SK-N-SH (cell line): ENCODE measurements at regions not wholly inside any gene's neighbourhood (a gene's known extent, or its start where the extent isn't known, plus 50 kb on each side); places are given as distances from the start of the nearest gene placed in this dataset.

Source experiments
- CTCF ChIA-PET: fragments of 300-600, 350-600 bp; formaldehyde crosslinking; extraction: SDS; loops from one replicate; lab custom pipeline; 2021; lab: Yijun Ruan, JAX
- POLR2A ChIA-PET: fragments of 350-600 bp; sonication (Branson Sonifier 250); formaldehyde crosslinking; extraction: SDS; loops from one replicate; lab custom pipeline; 2020; ENCODE audit warnings: antibody characterized with exemption, inconsistent platforms; lab: Yijun Ruan, JAX
- DNase-seq: peaks from one replicate; pipeline ENCODE4 v3.0.0; 2012
- H2AFZ ChIP-seq: fragments of 200-600 bp; sonication (generic); 2 replicates; pipeline ENCODE4 v1.8.1; 2016; ENCODE audit warnings: antibody characterized with exemption, mild to moderate bottlenecking, low read depth
- H3F3A ChIP-seq: fragments of 200-600 bp; sonication (generic); replicated peaks from 2 replicates; pipeline ENCODE3; 2016; ENCODE audit warnings: antibody characterized with exemption, mild to moderate bottlenecking; ENCODE audit not compliant: insufficient read depth
- H3K27ac ChIP-seq, 2 experiments: fragments of 200-500 bp in 1 of 2; fragments of 200-600 bp in 1 of 2; sonication (Bioruptor generic) in 1 of 2; sonication (generic), shearing (Covaris generic) in 1 of 2; 2 replicates each; pipeline versions ENCODE4 v1.5.1 to v1.6.1; 2014 to 2016; ENCODE audit warnings: low read depth in 2 of 2, inconsistent platforms in 1 of 2, low read length in 1 of 2, mild to moderate bottlenecking in 1 of 2, mixed read lengths in 1 of 2
- H3K27me3 ChIP-seq: fragments of 200-600 bp; sonication (generic), shearing (Covaris generic); 2 replicates; pipeline ENCODE4 v1.6.1; 2016; ENCODE audit warnings: mixed run types; ENCODE audit not compliant: insufficient read depth
- H3K36me3 ChIP-seq, 2 experiments: fragments of 200-500 bp in 1 of 2; fragments of 200-600 bp in 1 of 2; sonication (Bioruptor generic) in 1 of 2; sonication (generic) in 1 of 2; replicated peaks in 1 of 2; 2 replicates each; pipeline versions ENCODE3 to v1.5.1; 2014 to 2016; ENCODE audit warnings: low read length in 1 of 2, mild to moderate bottlenecking in 1 of 2; ENCODE audit not compliant: insufficient read depth in 2 of 2, control insufficient read depth in 1 of 2
- H3K4me1 ChIP-seq, 2 experiments: fragments of 200-500 bp in 1 of 2; fragments of 200-600 bp in 1 of 2; sonication (Bioruptor generic) in 1 of 2; sonication (generic), shearing (Covaris generic) in 1 of 2; 2 replicates each; pipeline versions ENCODE4 v1.5.1 to v1.6.1; 2014 to 2016; ENCODE audit warnings: low read depth in 1 of 2, low read length in 1 of 2, mixed run types in 1 of 2; ENCODE audit not compliant: insufficient read depth in 2 of 2, control insufficient read depth in 1 of 2
- H3K4me2 ChIP-seq: fragments of 200-600 bp; sonication (generic), shearing (Covaris generic); 2 replicates; pipeline ENCODE4 v1.6.1; 2017; ENCODE audit warnings: mixed run types
- H3K4me3 ChIP-seq, 2 experiments: fragments of 200-500 bp in 1 of 2; fragments of 200-600 bp in 1 of 2; sonication (Bioruptor generic) in 1 of 2; sonication (generic), shearing (Covaris generic) in 1 of 2; 2 replicates each; pipeline versions ENCODE4 v1.5.1 to v1.8.1; 2014 to 2016; ENCODE audit warnings: low read depth in 2 of 2, inconsistent platforms in 1 of 2, low read length in 1 of 2, mild to moderate bottlenecking in 1 of 2, mixed read lengths in 1 of 2, moderate library complexity in 1 of 2
- H3K79me2 ChIP-seq: fragments of 200-600 bp; sonication (generic); 2 replicates; pipeline ENCODE4 v1.8.1; 2017; ENCODE audit warnings: mild to moderate bottlenecking; ENCODE audit not compliant: insufficient read depth
- H3K9ac ChIP-seq: fragments of 200-600 bp; sonication (generic); 2 replicates; pipeline ENCODE4 v1.6.1; 2017; ENCODE audit warnings: mixed run types
- H3K9me2 ChIP-seq: fragments of 200-600 bp; sonication (generic); 2 replicates; pipeline ENCODE4 v1.6.1; 2017; ENCODE audit warnings: mixed run types
- H3K9me3 ChIP-seq: fragments of 200-600 bp; sonication (generic); 2 replicates; pipeline ENCODE4 v1.6.1; 2017; ENCODE audit warnings: mixed run types, mild to moderate bottlenecking, moderate library complexity
- H4K20me1 ChIP-seq: fragments of 200-600 bp; sonication (generic); 2 replicates; pipeline ENCODE4 v1.6.1; 2017; ENCODE audit warnings: mild to moderate bottlenecking, mixed run types; ENCODE audit not compliant: insufficient read depth
- CHD2 ChIP-seq: fragments of 150-350 bp; IDR thresholded peaks from 2 replicates; pipeline ENCODE4 v1.6.1; 2018; ENCODE audit warnings: low read length; ENCODE audit not compliant: partially characterized antibody
- ELF1 ChIP-seq: IDR thresholded peaks from 2 replicates; pipeline ENCODE4 v1.4.0; 2012
- EP300 ChIP-seq, 2 experiments: IDR thresholded peaks; 2 replicates each; pipeline versions ENCODE4 v1.4.0 to v1.6.1; 2012; ENCODE audit warnings: borderline replicate concordance in 1 of 2, low read depth in 1 of 2, low read length in 1 of 2
- EZH2phosphoT487 ChIP-seq: fragments of 200-600 bp; sonication (generic); IDR thresholded peaks from 2 replicates; pipeline ENCODE4 v1.6.1; 2017; ENCODE audit warnings: low read depth, mixed run types, mild to moderate bottlenecking, antibody characterized with exemption, moderate library complexity, borderline replicate concordance
- FOSL2 ChIP-seq: IDR thresholded peaks from 2 replicates; pipeline ENCODE4 v1.4.0; 2012; ENCODE audit warnings: low read depth, mild to moderate bottlenecking, moderate library complexity, borderline replicate concordance
- FOXJ3 ChIP-seq: sonication (generic); formaldehyde crosslinking; IDR thresholded peaks from 2 replicates; pipeline ENCODE4 v1.5.1; 2020; ENCODE audit warnings: mild to moderate bottlenecking, missing genetic modification reagents
- FOXM1 ChIP-seq: IDR thresholded peaks from 2 replicates; pipeline ENCODE4 v1.4.0; 2012; ENCODE audit warnings: low read depth, mild to moderate bottlenecking
- GATA2 ChIP-seq: sonication (generic); formaldehyde crosslinking; IDR thresholded peaks from 2 replicates; pipeline ENCODE4 v1.5.0; 2020; ENCODE audit warnings: mild to moderate bottlenecking, missing genetic modification reagents
- MEF2A ChIP-seq: IDR thresholded peaks from 2 replicates; pipeline ENCODE4 v1.4.0; 2012; ENCODE audit warnings: low read depth, borderline replicate concordance
- NFIC ChIP-seq: IDR thresholded peaks from 2 replicates; pipeline ENCODE4 v1.4.0; 2012; ENCODE audit warnings: borderline replicate concordance
- RAD21 ChIP-seq: IDR thresholded peaks from 2 replicates; pipeline ENCODE4 v1.6.1; 2012; ENCODE audit warnings: mild to moderate bottlenecking, low read length
- RCOR1 ChIP-seq: fragments of 150-350 bp; IDR thresholded peaks from 2 replicates; pipeline ENCODE4 v1.6.1; 2017; ENCODE audit warnings: antibody characterized with exemption, low read length
- RFX5 ChIP-seq: IDR thresholded peaks from 2 replicates; pipeline ENCODE4 v1.6.1; 2012; ENCODE audit warnings: mild to moderate bottlenecking, improper control_type of control experiment, low read length
- RXRA ChIP-seq: IDR thresholded peaks from 2 replicates; pipeline ENCODE4 v1.4.0; 2012; ENCODE audit warnings: low read depth, mild to moderate bottlenecking, borderline replicate concordance
- SIN3A ChIP-seq: IDR thresholded peaks from 2 replicates; pipeline ENCODE4 v1.6.1; 2012; ENCODE audit warnings: low read depth, mild to moderate bottlenecking, low read length, moderate library complexity, borderline replicate concordance
- SMC3 ChIP-seq: IDR thresholded peaks from 2 replicates; pipeline ENCODE4 v1.6.1; 2012; ENCODE audit warnings: low read depth, low read length, improper control_type of control experiment
- TEAD4 ChIP-seq: IDR thresholded peaks from 2 replicates; pipeline ENCODE4 v1.4.0; 2012; ENCODE audit warnings: mild to moderate bottlenecking, borderline replicate concordance; ENCODE audit not compliant: insufficient read depth
- YY1 ChIP-seq: IDR thresholded peaks from 2 replicates; pipeline ENCODE4 v1.4.0; 2012; ENCODE audit warnings: low read depth, mild to moderate bottlenecking
- WGBS: methylation state at CpG from one replicate; pipeline ENCODE4 v1.1.6; 2017; ENCODE audit warnings: low lambda C conversion rate; 5-methylcytosine and 5-hydroxymethylcytosine counted together
- TF ChIP-seq, protein P1 (sequence below): IDR thresholded peaks from 2 replicates; pipeline ENCODE4 v1.4.0; 2012; ENCODE audit warnings: low read depth
- TF ChIP-seq, protein P2 (sequence below): IDR thresholded peaks from 2 replicates; pipeline ENCODE4 v1.4.0; 2012; ENCODE audit warnings: low read depth, borderline replicate concordance
- TF ChIP-seq, protein P3 (sequence below): fragments of 200-600 bp; sonication (generic); IDR thresholded peaks from 2 replicates; pipeline ENCODE4 v1.6.1; 2017; ENCODE audit warnings: antibody characterized with exemption, mild to moderate bottlenecking, moderate library complexity
- TF ChIP-seq, protein P4 (sequence below): IDR thresholded peaks from 2 replicates; pipeline ENCODE4; 2012

DNA sequence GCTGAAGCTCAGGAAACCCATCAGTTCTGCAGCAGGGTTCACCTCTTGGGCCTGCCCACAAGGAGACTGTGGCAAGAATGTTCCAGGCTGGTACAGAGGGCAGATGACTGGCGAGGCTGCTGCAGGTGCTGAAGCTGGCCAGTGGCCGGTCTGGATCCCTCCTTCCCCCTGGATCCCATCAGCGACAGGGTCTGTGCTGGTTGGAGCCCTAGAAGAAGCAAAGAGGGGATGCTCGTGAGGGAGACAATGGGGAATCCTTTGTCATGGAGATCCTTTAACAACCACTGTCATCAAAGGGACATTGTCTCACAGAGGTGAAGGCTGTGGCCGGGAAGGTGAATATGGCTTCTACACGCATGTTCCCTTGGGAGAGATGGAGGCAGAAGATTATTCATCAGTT, 211.4 kb upstream of the TMEM132C start:
- H3K36me3 ChIP-seq, result no peaks in the 10 kb centered on the region
- no peaks in the 10 kb centered on the region for H4K20me1 ChIP-seq
- no peaks in the 10 kb centered on the region for H3K79me2 ChIP-seq
- no peak for DNase-seq
- WGBS, result 41% methylated on average over 6 of the region's 6 CpGs
- no peaks in the 10 kb centered on the region for H3F3A ChIP-seq
- no peak for TF ChIP-seq SMC3
- no peak for TF ChIP-seq TEAD4
- no peak for TF ChIP-seq EP300 (IDR thresholded peaks at IDR 0.05; ENCODE audit: borderline replicate concordance in 1 of 2, low read depth in 1 of 2, low read length in 1 of 2)
- TF ChIP-seq, protein P1, sequence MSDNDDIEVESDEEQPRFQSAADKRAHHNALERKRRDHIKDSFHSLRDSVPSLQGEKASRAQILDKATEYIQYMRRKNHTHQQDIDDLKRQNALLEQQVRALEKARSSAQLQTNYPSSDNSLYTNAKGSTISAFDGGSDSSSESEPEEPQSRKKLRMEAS, result no peak
- TF ChIP-seq MEF2A, result no peak
- no peak for TF ChIP-seq ELF1
- TF ChIP-seq, all 33 proteins: peak for 0
- Histone ChIP-seq H3K27ac (no peak overlapping the region), H3K9me2 (no peaks in the 10 kb centered on the region), H3K4me3 (no peak overlapping the region), H3K9ac (no peak overlapping the region), H2AFZ (no peak overlapping the region), H3K9me3 (no peaks in the 10 kb centered on the region), H3K4me2 (no peak overlapping the region), H3K27me3 (no peaks in the 10 kb centered on the region), H3K4me1 (no peaks in the 10 kb centered on the region)
- CTCF ChIA-PET, result no interaction called here
- POLR2A ChIA-PET, result no interaction called here

DNA sequence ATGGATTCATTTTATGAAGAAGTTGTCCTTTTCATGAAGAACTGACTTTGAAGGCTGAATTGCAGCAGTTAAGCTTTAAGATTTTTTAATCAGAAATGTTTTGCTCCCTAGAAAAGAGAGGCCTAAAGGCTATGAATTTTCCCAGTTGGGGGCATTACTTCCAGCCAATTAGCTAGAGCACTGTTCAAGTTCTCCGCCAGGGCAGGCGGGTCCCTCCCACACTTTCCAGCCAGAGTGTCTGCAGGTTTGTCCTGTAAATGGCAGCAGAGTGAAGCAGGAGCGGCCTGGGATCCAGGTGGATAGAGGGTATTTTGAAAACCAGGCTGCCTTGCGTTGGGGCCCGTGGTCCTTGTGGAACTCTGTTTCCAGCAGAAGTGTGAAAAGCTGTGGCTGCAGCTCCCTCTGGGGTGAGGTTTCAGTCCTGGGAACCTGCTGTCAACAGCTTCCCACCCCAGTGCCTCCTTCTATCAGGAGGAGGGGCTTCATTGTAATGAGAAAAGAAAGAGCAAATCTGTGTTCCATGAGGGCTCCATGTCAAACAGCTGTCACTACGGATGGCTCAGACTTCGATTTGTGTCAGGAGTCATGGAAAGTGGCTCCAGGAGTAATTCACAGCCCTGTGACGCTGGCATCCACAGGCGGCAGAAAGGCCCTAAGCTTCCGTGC, 210.7 kb upstream of the TMEM132C start:
- Histone ChIP-seq H3K9ac (no peak overlapping the region), H3K36me3 (no peaks in the 10 kb centered on the region), H3K27me3 (no peaks in the 10 kb centered on the region), H2AFZ (no peak overlapping the region), H3K27ac (no peak overlapping the region), H3K4me2 (no peak overlapping the region), H3F3A (no peaks in the 10 kb centered on the region), H3K79me2 (no peaks in the 10 kb centered on the region), H3K9me2 (no peaks in the 10 kb centered on the region), H4K20me1 (no peaks in the 10 kb centered on the region), H3K9me3 (no peaks in the 10 kb centered on the region), H3K4me3 (no peak overlapping the region), H3K4me1 (no peaks in the 10 kb centered on the region)
- POLR2A ChIA-PET, result no interaction called here
- TF ChIP-seq RAD21 (no peak), RCOR1 (no peak), NFIC (no peak), EP300 (IDR thresholded peaks at IDR 0.05; ENCODE audit: borderline replicate concordance in 1 of 2, low read depth in 1 of 2, low read length in 1 of 2) (no peak), SIN3A (no peak), FOSL2 (no peak), GATA2 (no peak), RFX5 (no peak), FOXM1 (no peak), EZH2phosphoT487 (no peak), ELF1 (no peak), YY1 (no peak), FOXJ3 (CRISPR knock-in tag) (no peak), RXRA (no peak), CHD2 (no peak)
- TF ChIP-seq, protein P1, result no peak
- TF ChIP-seq, protein P2, sequence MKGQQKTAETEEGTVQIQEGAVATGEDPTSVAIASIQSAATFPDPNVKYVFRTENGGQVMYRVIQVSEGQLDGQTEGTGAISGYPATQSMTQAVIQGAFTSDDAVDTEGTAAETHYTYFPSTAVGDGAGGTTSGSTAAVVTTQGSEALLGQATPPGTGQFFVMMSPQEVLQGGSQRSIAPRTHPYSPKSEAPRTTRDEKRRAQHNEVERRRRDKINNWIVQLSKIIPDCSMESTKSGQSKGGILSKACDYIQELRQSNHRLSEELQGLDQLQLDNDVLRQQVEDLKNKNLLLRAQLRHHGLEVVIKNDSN, result no peak
- TF ChIP-seq, protein P3, sequence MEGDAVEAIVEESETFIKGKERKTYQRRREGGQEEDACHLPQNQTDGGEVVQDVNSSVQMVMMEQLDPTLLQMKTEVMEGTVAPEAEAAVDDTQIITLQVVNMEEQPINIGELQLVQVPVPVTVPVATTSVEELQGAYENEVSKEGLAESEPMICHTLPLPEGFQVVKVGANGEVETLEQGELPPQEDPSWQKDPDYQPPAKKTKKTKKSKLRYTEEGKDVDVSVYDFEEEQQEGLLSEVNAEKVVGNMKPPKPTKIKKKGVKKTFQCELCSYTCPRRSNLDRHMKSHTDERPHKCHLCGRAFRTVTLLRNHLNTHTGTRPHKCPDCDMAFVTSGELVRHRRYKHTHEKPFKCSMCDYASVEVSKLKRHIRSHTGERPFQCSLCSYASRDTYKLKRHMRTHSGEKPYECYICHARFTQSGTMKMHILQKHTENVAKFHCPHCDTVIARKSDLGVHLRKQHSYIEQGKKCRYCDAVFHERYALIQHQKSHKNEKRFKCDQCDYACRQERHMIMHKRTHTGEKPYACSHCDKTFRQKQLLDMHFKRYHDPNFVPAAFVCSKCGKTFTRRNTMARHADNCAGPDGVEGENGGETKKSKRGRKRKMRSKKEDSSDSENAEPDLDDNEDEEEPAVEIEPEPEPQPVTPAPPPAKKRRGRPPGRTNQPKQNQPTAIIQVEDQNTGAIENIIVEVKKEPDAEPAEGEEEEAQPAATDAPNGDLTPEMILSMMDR, result no peak
- TF ChIP-seq, protein P4, sequence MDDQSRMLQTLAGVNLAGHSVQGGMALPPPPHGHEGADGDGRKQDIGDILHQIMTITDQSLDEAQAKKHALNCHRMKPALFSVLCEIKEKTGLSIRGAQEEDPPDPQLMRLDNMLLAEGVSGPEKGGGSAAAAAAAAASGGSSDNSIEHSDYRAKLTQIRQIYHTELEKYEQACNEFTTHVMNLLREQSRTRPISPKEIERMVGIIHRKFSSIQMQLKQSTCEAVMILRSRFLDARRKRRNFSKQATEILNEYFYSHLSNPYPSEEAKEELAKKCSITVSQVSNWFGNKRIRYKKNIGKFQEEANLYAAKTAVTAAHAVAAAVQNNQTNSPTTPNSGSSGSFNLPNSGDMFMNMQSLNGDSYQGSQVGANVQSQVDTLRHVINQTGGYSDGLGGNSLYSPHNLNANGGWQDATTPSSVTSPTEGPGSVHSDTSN, result no peak
- CTCF ChIA-PET, result interaction anchor here (0.7 to 1.2 kb wide), 3 partner anchors 13 to 379 kb away, joined by 3 to 8 read pairs (median 3); no protein-coding TSS in a partner anchor
- 45% methylated on average over 9 of the region's 10 CpGs for WGBS
- DNase-seq, result no peak
